ENCODE measurements at regions not wholly inside any gene's neighbourhood (a gene's known extent, or its start where the extent isn't known, plus 50 kb on each side); places are given as distances from the start of the nearest gene placed in this dataset.

DNA sequence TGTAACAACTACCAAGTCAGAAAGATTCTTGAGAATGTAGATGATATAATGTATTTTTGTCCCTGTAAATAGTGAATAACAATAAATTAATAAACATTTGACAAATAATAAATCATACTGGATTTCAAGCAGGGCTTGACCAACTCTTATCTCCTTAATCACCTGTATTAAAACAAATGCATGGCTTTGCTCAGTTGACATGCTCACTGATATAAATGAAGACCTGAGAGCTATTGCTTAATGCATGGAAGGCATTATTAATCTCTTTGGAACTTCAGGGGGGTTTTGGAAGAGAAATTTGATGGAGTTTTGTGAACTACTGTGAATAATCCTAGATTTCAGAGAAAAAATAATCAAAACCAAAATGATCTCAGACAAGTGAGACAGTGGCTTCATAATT is 1420.4 kb upstream of the TENM4 start:
- Histone ChIP-seq H3K36me3 (replicated peaks) (no peaks in the 10 kb centered on the region), H3K27me3 (replicated peaks) (no peaks in the 10 kb centered on the region), H3K4me3 (ENCODE audit: low read depth, low read length) (no peak overlapping the region), H3K27ac (no peak overlapping the region)
- no peak for DNase-seq
- in situ Hi-C loops (cut with HindIII; ENCODE audit: low pct_ligation_motif_present, low sequenced_read_pairs): no loop called here
- TF ChIP-seq, protein P1, sequence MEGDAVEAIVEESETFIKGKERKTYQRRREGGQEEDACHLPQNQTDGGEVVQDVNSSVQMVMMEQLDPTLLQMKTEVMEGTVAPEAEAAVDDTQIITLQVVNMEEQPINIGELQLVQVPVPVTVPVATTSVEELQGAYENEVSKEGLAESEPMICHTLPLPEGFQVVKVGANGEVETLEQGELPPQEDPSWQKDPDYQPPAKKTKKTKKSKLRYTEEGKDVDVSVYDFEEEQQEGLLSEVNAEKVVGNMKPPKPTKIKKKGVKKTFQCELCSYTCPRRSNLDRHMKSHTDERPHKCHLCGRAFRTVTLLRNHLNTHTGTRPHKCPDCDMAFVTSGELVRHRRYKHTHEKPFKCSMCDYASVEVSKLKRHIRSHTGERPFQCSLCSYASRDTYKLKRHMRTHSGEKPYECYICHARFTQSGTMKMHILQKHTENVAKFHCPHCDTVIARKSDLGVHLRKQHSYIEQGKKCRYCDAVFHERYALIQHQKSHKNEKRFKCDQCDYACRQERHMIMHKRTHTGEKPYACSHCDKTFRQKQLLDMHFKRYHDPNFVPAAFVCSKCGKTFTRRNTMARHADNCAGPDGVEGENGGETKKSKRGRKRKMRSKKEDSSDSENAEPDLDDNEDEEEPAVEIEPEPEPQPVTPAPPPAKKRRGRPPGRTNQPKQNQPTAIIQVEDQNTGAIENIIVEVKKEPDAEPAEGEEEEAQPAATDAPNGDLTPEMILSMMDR (IDR thresholded peaks at IDR 0.05; ENCODE audit: low read depth, low read length, missing control alignments): no peak

DNA sequence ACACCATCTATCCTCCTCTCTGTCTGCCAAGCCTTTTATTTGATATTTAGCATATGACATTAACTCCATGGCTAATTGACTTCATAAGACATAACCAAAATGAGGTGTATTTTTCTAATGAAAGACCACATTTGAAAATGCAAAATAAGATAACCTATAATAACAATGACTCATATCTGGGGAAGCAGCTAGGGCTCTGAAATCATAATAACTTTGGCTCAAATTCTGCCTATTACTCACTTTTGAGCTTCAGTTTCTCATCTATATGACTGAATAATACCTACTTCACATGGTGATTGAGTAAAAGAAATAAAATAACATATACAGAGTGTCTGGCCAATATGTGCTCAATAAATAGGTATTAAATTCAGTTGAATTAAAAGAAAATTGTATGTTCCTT is 1419.8 kb upstream of the TENM4 start:
- no peaks in the 10 kb centered on the region for H3K27me3 ChIP-seq (replicated peaks)
- no peaks in the 10 kb centered on the region for H3K36me3 ChIP-seq (replicated peaks)
- in situ Hi-C loops (cut with HindIII; ENCODE audit: low pct_ligation_motif_present, low sequenced_read_pairs): no loop called here
- TF ChIP-seq, protein P1 (IDR thresholded peaks at IDR 0.05; ENCODE audit: low read depth, low read length, missing control alignments): no peak
- peak; percentile 56 for DNase-seq
- no peak overlapping the region for H3K27ac ChIP-seq
- H3K4me3 ChIP-seq (ENCODE audit: low read depth, low read length): no peak overlapping the region

DNA sequence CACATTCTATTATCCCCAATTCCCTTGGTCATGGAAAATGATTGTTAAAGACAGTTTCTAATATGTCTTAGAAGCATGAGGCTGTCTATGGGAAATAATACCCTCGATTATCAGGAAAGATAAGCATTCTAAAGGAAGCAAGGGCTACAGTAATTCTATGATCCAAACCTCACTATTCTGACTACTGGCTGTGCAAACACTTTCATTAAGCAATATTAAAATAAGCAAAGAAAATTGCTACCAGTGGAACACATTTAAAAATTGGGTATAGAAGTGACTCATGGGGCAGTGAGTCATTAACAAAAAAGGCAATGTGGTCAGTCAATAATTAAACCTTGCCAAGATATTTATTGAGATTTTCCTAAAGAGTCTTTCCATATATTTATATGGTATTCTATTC is 1415.2 kb upstream of the TENM4 start:
- no peak overlapping the region for H3K27ac ChIP-seq
- TF ChIP-seq, protein P1 (IDR thresholded peaks at IDR 0.05; ENCODE audit: low read depth, low read length, missing control alignments): no peak
- H3K27me3 ChIP-seq (replicated peaks): no peaks in the 10 kb centered on the region
- in situ Hi-C loops (cut with HindIII; ENCODE audit: low pct_ligation_motif_present, low sequenced_read_pairs): no loop called here
- H3K4me3 ChIP-seq (ENCODE audit: low read depth, low read length): no peak overlapping the region
- peak; percentile 38 for DNase-seq
- H3K36me3 ChIP-seq (replicated peaks): no peaks in the 10 kb centered on the region

DNA sequence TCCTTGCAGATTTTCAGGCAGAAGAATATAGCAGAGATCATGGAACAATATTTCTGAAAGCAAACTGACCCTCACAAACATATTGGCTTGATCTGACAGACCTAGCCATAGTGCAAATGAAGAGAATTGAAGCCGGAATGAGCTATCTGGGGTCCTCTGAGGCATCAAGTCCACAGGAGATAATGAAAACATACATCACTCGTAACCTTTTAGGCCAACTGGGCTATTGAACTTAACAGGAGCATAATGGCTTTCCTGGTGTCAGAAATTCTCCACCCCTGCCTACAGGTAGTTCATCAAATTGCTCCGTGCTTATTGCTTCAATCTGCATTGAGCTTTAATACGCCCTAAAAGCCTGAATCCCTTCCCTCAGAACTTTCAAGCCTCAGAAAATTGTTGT is 1414.6 kb upstream of the TENM4 start:
- Histone ChIP-seq H3K4me3 (ENCODE audit: low read depth, low read length) (no peak overlapping the region), H3K36me3 (replicated peaks) (no peaks in the 10 kb centered on the region), H3K27me3 (replicated peaks) (no peaks in the 10 kb centered on the region), H3K27ac (no peak overlapping the region)
- in situ Hi-C loops (cut with HindIII; ENCODE audit: low pct_ligation_motif_present, low sequenced_read_pairs): no loop called here
- DNase-seq: no peak
- TF ChIP-seq, protein P1 (IDR thresholded peaks at IDR 0.05; ENCODE audit: low read depth, low read length, missing control alignments): no peak

DNA sequence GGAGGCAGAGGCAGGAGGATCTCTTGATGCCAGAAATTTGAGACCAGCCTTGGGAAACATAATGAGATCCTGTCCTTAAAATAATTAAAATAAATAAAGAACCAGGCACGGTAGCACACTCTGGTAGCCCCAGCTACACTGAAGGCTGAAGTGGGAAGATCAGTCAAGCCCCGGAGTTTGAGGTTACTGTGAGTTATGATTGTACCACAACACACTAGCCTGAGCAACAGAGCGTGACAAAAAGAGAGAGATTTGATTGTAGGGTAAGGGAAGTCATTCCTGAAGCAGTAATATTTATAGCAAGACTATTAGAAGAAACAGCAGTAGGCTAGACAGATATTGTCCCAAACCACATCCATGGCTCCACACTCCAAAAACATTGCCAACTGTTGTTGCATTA is 1408.4 kb upstream of the TENM4 start:
- no peak for DNase-seq
- TF ChIP-seq, protein P1 (IDR thresholded peaks at IDR 0.05; ENCODE audit: low read depth, low read length, missing control alignments): no peak
- no peak overlapping the region for H3K27ac ChIP-seq
- no peak overlapping the region for H3K4me3 ChIP-seq (ENCODE audit: low read depth, low read length)
- in situ Hi-C loops (cut with HindIII; ENCODE audit: low pct_ligation_motif_present, low sequenced_read_pairs): no loop called here
- H3K27me3 ChIP-seq (replicated peaks): no peaks in the 10 kb centered on the region
- no peaks in the 10 kb centered on the region for H3K36me3 ChIP-seq (replicated peaks)

DNA sequence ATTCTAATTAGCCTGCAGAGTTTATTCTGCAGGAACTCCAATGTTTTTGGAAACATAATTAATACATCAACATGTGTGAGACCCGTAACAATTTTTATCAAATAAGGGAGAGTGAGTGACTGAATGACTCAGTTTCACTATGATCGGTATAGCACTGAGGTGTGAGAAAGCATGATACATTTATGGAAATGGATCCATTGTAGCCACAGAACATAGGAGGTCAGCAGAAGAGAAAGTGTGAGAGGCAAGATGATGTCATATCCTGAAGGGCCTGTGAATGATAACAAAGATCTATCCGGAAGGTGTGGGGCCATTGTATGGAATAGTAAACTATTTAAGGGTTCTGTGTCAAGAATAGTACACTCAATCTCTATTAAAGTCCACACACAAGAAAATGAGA is 1406.1 kb upstream of the TENM4 start:
- in situ Hi-C loops (cut with HindIII; ENCODE audit: low pct_ligation_motif_present, low sequenced_read_pairs): no loop called here
- no peak overlapping the region for H3K4me3 ChIP-seq (ENCODE audit: low read depth, low read length)
- no peaks in the 10 kb centered on the region for H3K36me3 ChIP-seq (replicated peaks)
- TF ChIP-seq, protein P1 (IDR thresholded peaks at IDR 0.05; ENCODE audit: low read depth, low read length, missing control alignments): no peak
- H3K27ac ChIP-seq: no peak overlapping the region
- DNase-seq: peak; percentile 24
- H3K27me3 ChIP-seq (replicated peaks): no peaks in the 10 kb centered on the region

Data from brain microvascular endothelial cell (primary cell).